ENCODE measurements at regions not wholly inside any gene's neighbourhood (a gene's known extent, or its start where the extent isn't known, plus 50 kb on each side); places are given as distances from the start of the nearest gene placed in this dataset.

- Histone ChIP-seq H3K9ac (ENCODE audit: low read length) (no peak overlapping the region), H2AFZ (ENCODE audit: low read depth, low read length, severe bottlenecking) (no peak overlapping the region), H3K36me3 (ENCODE audit: low read length) (no peaks in the 10 kb centered on the region), H4K20me1 (ENCODE audit: low read depth, low read length) (no peaks in the 10 kb centered on the region), H3K27ac (ENCODE audit: low read depth, low read length) (no peak overlapping the region), H3F3A (ENCODE audit: insufficient read depth) (no peaks in the 10 kb centered on the region), H3K79me2 (ENCODE audit: insufficient read depth, low read length) (no peaks in the 10 kb centered on the region), H3K9me3 (ENCODE audit: insufficient read depth, low read length) (no peaks in the 10 kb centered on the region), H3K27me3 (ENCODE audit: low read length) (no peaks in the 10 kb centered on the region), H3K4me3 (ENCODE audit: insufficient read depth, low read length, poor library complexity, severe bottlenecking) (no peak overlapping the region), H3K9me2 (replicated peaks; ENCODE audit: insufficient read depth, low read length) (no peaks in the 10 kb centered on the region), H3K4me2 (ENCODE audit: low read depth, low read length, poor library complexity, severe bottlenecking) (no peak overlapping the region)
- TF ChIP-seq, protein P1, sequence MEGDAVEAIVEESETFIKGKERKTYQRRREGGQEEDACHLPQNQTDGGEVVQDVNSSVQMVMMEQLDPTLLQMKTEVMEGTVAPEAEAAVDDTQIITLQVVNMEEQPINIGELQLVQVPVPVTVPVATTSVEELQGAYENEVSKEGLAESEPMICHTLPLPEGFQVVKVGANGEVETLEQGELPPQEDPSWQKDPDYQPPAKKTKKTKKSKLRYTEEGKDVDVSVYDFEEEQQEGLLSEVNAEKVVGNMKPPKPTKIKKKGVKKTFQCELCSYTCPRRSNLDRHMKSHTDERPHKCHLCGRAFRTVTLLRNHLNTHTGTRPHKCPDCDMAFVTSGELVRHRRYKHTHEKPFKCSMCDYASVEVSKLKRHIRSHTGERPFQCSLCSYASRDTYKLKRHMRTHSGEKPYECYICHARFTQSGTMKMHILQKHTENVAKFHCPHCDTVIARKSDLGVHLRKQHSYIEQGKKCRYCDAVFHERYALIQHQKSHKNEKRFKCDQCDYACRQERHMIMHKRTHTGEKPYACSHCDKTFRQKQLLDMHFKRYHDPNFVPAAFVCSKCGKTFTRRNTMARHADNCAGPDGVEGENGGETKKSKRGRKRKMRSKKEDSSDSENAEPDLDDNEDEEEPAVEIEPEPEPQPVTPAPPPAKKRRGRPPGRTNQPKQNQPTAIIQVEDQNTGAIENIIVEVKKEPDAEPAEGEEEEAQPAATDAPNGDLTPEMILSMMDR (IDR thresholded peaks at IDR 0.05; ENCODE audit: insufficient read depth, low read length, poor library complexity, severe bottlenecking), result no peak
- no peak for TF ChIP-seq EZH2phosphoT487 (conservative IDR thresholded peaks at IDR 0.05; ENCODE audit: low read length)
These were observed 182.0 kb upstream of the CHRM3 start for GRCh38 chr1:239204401-239204800.

DNA sequence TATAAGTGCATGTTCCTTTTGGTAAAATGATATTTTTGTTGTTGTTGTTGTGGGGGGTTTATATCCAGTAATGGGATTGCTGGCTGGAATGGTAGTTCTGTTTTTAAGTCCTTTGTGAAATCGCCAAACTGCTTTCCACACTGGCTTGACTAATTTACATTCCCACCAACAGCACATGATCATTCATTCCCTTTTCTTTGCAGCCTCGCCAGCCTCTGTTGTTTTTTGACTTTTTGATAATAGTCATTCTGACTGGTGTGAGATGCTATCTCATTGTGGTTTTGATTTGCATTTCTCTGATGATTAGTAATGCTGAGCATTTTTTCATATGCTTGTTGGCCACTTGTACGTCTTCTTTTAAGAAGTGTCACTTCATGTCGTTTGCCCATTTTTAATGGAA, 188.5 kb upstream of the CHRM3 start:
- Histone ChIP-seq H3K9me2 (replicated peaks; ENCODE audit: insufficient read depth, low read length) (no peaks in the 10 kb centered on the region), H3K36me3 (ENCODE audit: low read length) (no peaks in the 10 kb centered on the region), H3K27ac (ENCODE audit: low read depth, low read length) (no peak overlapping the region), H3K79me2 (ENCODE audit: insufficient read depth, low read length) (no peaks in the 10 kb centered on the region), H3K4me3 (ENCODE audit: insufficient read depth, low read length, poor library complexity, severe bottlenecking) (no peak overlapping the region), H2AFZ (ENCODE audit: low read depth, low read length, severe bottlenecking) (no peak overlapping the region), H3K4me2 (ENCODE audit: low read depth, low read length, poor library complexity, severe bottlenecking) (no peak overlapping the region), H3K27me3 (ENCODE audit: low read length) (no peaks in the 10 kb centered on the region), H3K9ac (ENCODE audit: low read length) (no peak overlapping the region), H3K9me3 (ENCODE audit: insufficient read depth, low read length) (no peaks in the 10 kb centered on the region), H3F3A (ENCODE audit: insufficient read depth) (no peaks in the 10 kb centered on the region), H4K20me1 (ENCODE audit: low read depth, low read length) (no peaks in the 10 kb centered on the region)
- TF ChIP-seq EZH2phosphoT487 (conservative IDR thresholded peaks at IDR 0.05; ENCODE audit: low read length), result no peak
- TF ChIP-seq, protein P1 (IDR thresholded peaks at IDR 0.05; ENCODE audit: insufficient read depth, low read length, poor library complexity, severe bottlenecking), result no peak

DNA sequence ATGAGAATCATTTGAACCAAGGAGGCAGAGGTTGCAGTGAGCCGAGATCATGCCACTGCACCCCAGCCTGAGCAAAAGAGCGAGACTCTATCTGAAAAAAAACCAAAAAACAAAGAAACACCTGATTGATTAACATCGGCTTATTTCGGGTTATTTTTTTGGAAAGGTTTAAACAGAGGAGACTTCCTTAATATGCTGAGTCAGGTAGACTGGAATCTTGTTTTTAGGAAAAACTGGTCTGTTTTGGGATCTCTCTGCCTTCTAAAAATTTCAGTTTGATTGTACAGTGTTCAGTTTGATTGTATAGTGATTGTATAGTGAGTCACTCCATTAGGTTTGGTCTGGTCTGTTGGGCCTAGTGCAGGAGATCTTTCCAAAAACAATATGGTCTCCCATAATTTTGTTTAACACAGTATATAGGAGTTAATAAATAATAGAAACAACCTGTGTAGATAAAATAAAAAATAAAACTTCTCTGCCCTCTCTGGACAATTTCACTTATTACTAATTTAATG, 196.3 kb upstream of the CHRM3 start:
- Histone ChIP-seq H3K27me3 (ENCODE audit: low read length) (no peaks in the 10 kb centered on the region), H3K36me3 (ENCODE audit: low read length) (no peaks in the 10 kb centered on the region), H3F3A (ENCODE audit: insufficient read depth) (no peaks in the 10 kb centered on the region), H3K9me2 (replicated peaks; ENCODE audit: insufficient read depth, low read length) (no peaks in the 10 kb centered on the region), H3K27ac (ENCODE audit: low read depth, low read length) (no peak overlapping the region), H4K20me1 (ENCODE audit: low read depth, low read length) (no peaks in the 10 kb centered on the region), H3K4me2 (ENCODE audit: low read depth, low read length, poor library complexity, severe bottlenecking) (no peak overlapping the region), H3K9me3 (ENCODE audit: insufficient read depth, low read length) (no peaks in the 10 kb centered on the region), H3K79me2 (ENCODE audit: insufficient read depth, low read length) (no peaks in the 10 kb centered on the region), H2AFZ (ENCODE audit: low read depth, low read length, severe bottlenecking) (no peak overlapping the region), H3K4me3 (ENCODE audit: insufficient read depth, low read length, poor library complexity, severe bottlenecking) (no peak overlapping the region), H3K9ac (ENCODE audit: low read length) (no peak overlapping the region)
- TF ChIP-seq, protein P1 (IDR thresholded peaks at IDR 0.05; ENCODE audit: insufficient read depth, low read length, poor library complexity, severe bottlenecking), result no peak
- TF ChIP-seq EZH2phosphoT487 (conservative IDR thresholded peaks at IDR 0.05; ENCODE audit: low read length), result no peak
